ENCODE measurements at regions not wholly inside any gene's neighbourhood (a gene's known extent, or its start where the extent isn't known, plus 50 kb on each side); places are given as distances from the start of the nearest gene placed in this dataset.
A peak's percentile ranks its signal among the peaks of the same experiment; 100 is the strongest.

DNA sequence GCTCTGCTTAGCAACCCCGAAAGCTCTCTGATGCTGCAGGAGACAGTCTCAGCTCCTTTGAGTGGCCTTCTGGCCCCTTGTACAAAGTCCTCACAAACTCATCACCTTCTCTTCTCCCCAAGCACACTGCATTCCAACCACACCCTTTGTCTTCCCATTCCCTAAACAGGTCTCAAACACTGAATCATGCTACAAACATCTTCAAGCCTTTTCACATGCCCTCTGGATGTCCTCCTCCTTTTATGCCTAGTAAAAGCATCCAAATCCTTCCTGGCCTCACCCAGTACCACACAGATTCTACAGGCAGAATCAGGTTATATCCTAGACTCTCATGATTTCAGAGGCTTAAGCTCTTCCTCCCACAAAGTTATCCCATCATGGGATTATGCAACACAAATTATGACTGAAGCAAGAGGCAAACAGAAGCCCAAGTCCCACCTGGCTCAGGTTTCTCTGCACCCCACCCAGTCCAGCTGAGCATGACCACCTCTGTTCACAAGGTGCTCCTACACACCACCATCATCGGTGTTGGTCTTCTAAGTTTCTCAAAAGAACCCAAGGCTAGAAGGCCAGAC lies 61.4 kb upstream of the PCED1B start:
- H3K4me3 ChIP-seq (ENCODE audit: low read depth in 1 of 3, low read length in 3 of 3) = no peak overlapping the region
- DNase-seq (no peak), FAIRE-seq (no peak)
- H3K9me3 ChIP-seq (ENCODE audit: control insufficient read depth in 2 of 2, insufficient read depth in 1 of 2, low read depth in 1 of 2, low read length in 1 of 2) = no peaks in the 10 kb centered on the region
- no peak overlapping the region for H3K27ac ChIP-seq (ENCODE audit: low read depth in 1 of 3, low read length in 2 of 3)
- peaks cover 0 to 4% (median 0%) of the 10 kb centered on the region in 3 donors for H3K27me3 ChIP-seq (ENCODE audit: control insufficient read depth in 3 of 3, insufficient read depth in 3 of 3, low read length in 3 of 3)
- 73 to 92% (median 83%) methylated on average over 2 of the region's 2 CpGs for WGBS, 3 donors
- no peaks in the 10 kb centered on the region for H3K4me1 ChIP-seq (ENCODE audit: control insufficient read depth in 3 of 3, insufficient read depth in 2 of 3, low read depth in 1 of 3, low read length in 2 of 3)
- no peaks in the 10 kb centered on the region for H3K36me3 ChIP-seq (ENCODE audit: control insufficient read depth in 3 of 3, insufficient read depth in 2 of 3, low read depth in 1 of 3, low read length in 3 of 3)

DNA sequence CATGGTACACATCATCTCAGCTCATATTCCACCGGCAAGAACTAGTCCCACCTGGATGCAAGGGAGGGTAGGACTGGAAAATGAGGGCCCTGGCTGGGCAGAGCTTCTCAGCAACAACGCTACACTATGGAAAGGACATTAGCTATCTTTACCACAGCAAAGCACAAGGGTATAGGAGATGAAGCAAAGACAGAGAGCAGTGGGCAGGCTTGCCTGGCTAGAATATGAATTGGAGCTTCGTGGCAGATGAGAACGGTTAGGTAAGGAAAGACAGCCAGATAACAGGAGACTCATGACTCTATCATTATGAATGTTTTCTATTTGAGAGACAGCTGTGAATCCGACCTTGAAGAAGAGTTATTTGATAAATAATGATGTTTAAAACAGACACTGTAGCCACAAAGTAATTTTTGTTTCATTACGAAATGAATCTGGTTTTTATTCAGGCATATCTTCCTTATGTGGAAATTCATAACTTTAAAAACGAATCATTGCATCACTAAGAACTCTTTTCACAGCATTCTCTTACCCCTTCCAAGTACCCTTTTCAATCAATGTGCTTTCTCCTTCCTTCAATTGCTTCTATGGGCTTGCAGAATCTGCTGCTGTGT lies 59.1 kb upstream of the PCED1B start:
- WGBS, 3 donors = 54 to 70% (median 62%) methylated on average over 7 of the region's 7 CpGs
- Histone ChIP-seq H3K4me1 (ENCODE audit: control insufficient read depth in 3 of 3, insufficient read depth in 2 of 3, low read depth in 1 of 3, low read length in 2 of 3) (no peaks in the 10 kb centered on the region), H3K36me3 (ENCODE audit: control insufficient read depth in 3 of 3, insufficient read depth in 2 of 3, low read depth in 1 of 3, low read length in 3 of 3) (no peaks in the 10 kb centered on the region), H3K9me3 (ENCODE audit: control insufficient read depth in 2 of 2, insufficient read depth in 1 of 2, low read depth in 1 of 2, low read length in 1 of 2) (no peaks in the 10 kb centered on the region), H3K27ac (ENCODE audit: low read depth in 1 of 3, low read length in 2 of 3) (no peak overlapping the region), H3K4me3 (ENCODE audit: low read depth in 1 of 3, low read length in 3 of 3) (no peak overlapping the region), H3K27me3 (ENCODE audit: control insufficient read depth in 3 of 3, insufficient read depth in 3 of 3, low read length in 3 of 3) (no peaks in the 10 kb centered on the region)
- DNase-seq (no peak), FAIRE-seq (no peak)

DNA sequence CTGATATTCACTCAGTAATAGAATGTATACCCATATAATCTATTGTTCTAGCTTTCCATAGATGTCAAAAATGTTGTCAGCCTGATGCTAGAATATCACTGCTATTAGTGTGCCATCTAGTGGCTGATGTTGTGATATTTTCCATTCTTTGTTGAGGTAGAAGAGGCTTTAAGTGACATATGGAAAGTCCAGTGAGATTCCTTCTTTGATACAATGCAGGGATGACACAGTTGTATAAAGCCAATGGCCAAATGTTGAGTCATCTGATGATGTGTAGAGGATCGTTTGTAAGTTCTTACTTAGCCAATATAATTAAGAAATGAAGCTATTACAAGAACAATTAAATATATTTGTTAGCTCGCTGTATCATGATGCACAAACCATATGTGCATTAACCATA lies 58.1 kb upstream of the PCED1B start:
- Histone ChIP-seq H3K27me3 (ENCODE audit: control insufficient read depth in 3 of 3, insufficient read depth in 3 of 3, low read length in 3 of 3) (no peaks in the 10 kb centered on the region), H3K36me3 (ENCODE audit: control insufficient read depth in 3 of 3, insufficient read depth in 2 of 3, low read depth in 1 of 3, low read length in 3 of 3) (no peaks in the 10 kb centered on the region), H3K9me3 (ENCODE audit: control insufficient read depth in 2 of 2, insufficient read depth in 1 of 2, low read depth in 1 of 2, low read length in 1 of 2) (no peaks in the 10 kb centered on the region), H3K27ac (ENCODE audit: low read depth in 1 of 3, low read length in 2 of 3) (no peak overlapping the region), H3K4me1 (ENCODE audit: control insufficient read depth in 3 of 3, insufficient read depth in 2 of 3, low read depth in 1 of 3, low read length in 2 of 3) (no peaks in the 10 kb centered on the region), H3K4me3 (ENCODE audit: low read depth in 1 of 3, low read length in 3 of 3) (no peak overlapping the region)
- DNase-seq (peak; percentile 50 to 54), FAIRE-seq (no peak)
- WGBS, 3 donors = 48 to 50% (median 49%) methylated on average over 2 of the region's 2 CpGs

DNA sequence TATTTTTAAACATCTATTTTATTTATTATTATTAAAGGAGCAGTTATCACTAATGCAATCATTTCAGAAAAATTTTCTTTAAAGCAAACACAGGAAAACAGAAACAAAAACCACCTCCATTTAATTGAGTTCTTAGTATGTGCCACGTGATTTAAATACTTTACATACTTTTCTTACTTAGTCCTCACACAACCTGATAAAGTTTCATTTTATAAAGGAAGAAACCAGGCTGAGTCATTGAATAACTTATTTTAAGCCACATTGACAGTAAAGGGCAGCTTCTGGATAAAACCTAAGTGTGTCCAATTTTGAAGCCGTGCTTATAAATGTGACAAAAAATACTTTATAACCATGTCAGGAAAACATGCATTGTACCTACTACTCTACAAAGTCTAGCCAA lies 57.1 kb upstream of the PCED1B start:
- WGBS, 3 donors = 38 to 55% (median 42%) methylated on average over 2 of the region's 2 CpGs
- no peaks in the 10 kb centered on the region for H3K9me3 ChIP-seq (ENCODE audit: control insufficient read depth in 2 of 2, insufficient read depth in 1 of 2, low read depth in 1 of 2, low read length in 1 of 2)
- no peak overlapping the region for H3K27ac ChIP-seq (ENCODE audit: low read depth in 1 of 3, low read length in 2 of 3)
- H3K36me3 ChIP-seq (ENCODE audit: control insufficient read depth in 3 of 3, insufficient read depth in 2 of 3, low read depth in 1 of 3, low read length in 3 of 3) = no peaks in the 10 kb centered on the region
- FAIRE-seq (peak; percentile 55), DNase-seq (no peak)
- peaks cover 0 to 1% (median 0%) of the 10 kb centered on the region in 3 donors for H3K27me3 ChIP-seq (ENCODE audit: control insufficient read depth in 3 of 3, insufficient read depth in 3 of 3, low read length in 3 of 3)
- no peak overlapping the region for H3K4me3 ChIP-seq (ENCODE audit: low read depth in 1 of 3, low read length in 3 of 3)
- no peaks in the 10 kb centered on the region for H3K4me1 ChIP-seq (ENCODE audit: control insufficient read depth in 3 of 3, insufficient read depth in 2 of 3, low read depth in 1 of 3, low read length in 2 of 3)

DNA sequence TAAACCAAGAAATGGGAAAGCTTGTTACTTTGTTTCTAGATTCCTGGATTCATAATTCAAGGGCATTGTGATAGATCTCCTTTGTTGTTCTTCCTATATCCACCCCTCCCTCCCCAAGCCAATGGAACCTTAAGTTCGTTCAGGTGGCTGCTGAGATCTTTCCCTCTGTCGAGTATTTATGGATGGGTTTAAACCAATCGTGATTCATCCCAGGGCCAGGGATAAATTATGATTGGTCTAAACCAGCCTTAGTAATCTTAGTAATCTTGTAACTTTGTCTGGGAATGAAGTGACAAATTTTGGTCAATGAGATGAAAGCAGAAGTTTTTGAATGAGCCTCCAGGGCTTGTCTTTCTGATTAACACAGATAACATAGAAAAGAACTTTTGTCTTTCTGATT lies 56.1 kb upstream of the PCED1B start:
- Histone ChIP-seq H3K4me3 (ENCODE audit: low read depth in 1 of 3, low read length in 3 of 3) (no peak overlapping the region), H3K9me3 (ENCODE audit: control insufficient read depth in 2 of 2, insufficient read depth in 1 of 2, low read depth in 1 of 2, low read length in 1 of 2) (no peaks in the 10 kb centered on the region), H3K27ac (ENCODE audit: low read depth in 1 of 3, low read length in 2 of 3) (no peak overlapping the region), H3K4me1 (ENCODE audit: control insufficient read depth in 3 of 3, insufficient read depth in 2 of 3, low read depth in 1 of 3, low read length in 2 of 3) (no peaks in the 10 kb centered on the region), H3K27me3 (ENCODE audit: control insufficient read depth in 3 of 3, insufficient read depth in 3 of 3, low read length in 3 of 3) (peaks cover 0 to 1% (median 0%) of the 10 kb centered on the region in 3 donors), H3K36me3 (ENCODE audit: control insufficient read depth in 3 of 3, insufficient read depth in 2 of 3, low read depth in 1 of 3, low read length in 3 of 3) (no peaks in the 10 kb centered on the region)
- no peak for FAIRE-seq
- no peak for DNase-seq
- WGBS, 3 donors = 50 to 69% (median 54%) methylated on average over 3 of the region's 3 CpGs

DNA sequence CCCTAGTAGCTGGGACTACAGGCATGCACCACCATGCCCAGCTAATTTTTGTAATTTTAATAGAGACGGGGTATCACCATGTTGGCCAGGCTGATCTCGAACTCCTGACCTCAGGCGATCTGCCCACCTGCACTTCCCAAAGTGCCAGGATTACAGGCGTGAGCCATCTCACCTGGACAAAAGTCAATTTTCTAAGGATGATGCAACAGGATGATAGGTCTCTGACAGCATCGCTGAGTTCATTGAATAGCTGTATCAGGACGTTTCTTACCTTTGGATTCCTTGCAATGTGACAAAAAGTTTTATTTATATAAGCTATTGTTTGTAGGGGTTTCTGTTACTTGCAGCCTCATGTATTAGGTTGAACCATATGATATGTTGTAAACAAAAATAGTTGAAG lies 55.5 kb upstream of the PCED1B start:
- DNase-seq = no peak
- Histone ChIP-seq H3K4me3 (ENCODE audit: low read depth in 1 of 3, low read length in 3 of 3) (no peak overlapping the region), H3K27ac (ENCODE audit: low read depth in 1 of 3, low read length in 2 of 3) (no peak overlapping the region), H3K36me3 (ENCODE audit: control insufficient read depth in 3 of 3, insufficient read depth in 2 of 3, low read depth in 1 of 3, low read length in 3 of 3) (no peaks in the 10 kb centered on the region), H3K27me3 (ENCODE audit: control insufficient read depth in 3 of 3, insufficient read depth in 3 of 3, low read length in 3 of 3) (peaks cover 0 to 1% (median 0%) of the 10 kb centered on the region in 3 donors), H3K4me1 (ENCODE audit: control insufficient read depth in 3 of 3, insufficient read depth in 2 of 3, low read depth in 1 of 3, low read length in 2 of 3) (no peaks in the 10 kb centered on the region), H3K9me3 (ENCODE audit: control insufficient read depth in 2 of 2, insufficient read depth in 1 of 2, low read depth in 1 of 2, low read length in 1 of 2) (no peaks in the 10 kb centered on the region)
- WGBS, 3 donors = 74 to 85% (median 75%) methylated on average over 6 of the region's 6 CpGs
- FAIRE-seq = no peak

DNA sequence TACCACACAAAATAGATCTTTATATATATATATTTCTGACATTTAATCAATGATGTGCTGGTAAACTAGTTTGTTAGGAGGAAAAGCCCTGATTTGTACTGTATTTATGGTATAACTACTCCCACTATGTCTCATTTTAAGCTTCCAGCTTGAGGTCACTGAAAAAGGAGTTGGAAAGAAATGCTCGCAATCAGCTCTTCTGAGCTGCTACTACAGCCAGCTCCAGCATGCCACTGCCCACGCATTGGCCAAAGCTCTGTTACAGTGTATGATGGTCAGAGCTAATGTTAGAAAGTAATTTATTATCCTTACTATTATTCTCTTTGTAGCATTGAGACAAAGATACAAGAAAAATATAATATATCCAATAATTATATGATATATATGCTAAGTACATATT lies 55.0 kb upstream of the PCED1B start:
- WGBS, 3 donors = 73 to 86% (median 80%) methylated on average over 2 of the region's 2 CpGs
- FAIRE-seq (no peak), DNase-seq (no peak)
- Histone ChIP-seq H3K27me3 (ENCODE audit: control insufficient read depth in 3 of 3, insufficient read depth in 3 of 3, low read length in 3 of 3) (peaks cover 0 to 1% (median 0%) of the 10 kb centered on the region in 3 donors), H3K27ac (ENCODE audit: low read depth in 1 of 3, low read length in 2 of 3) (no peak overlapping the region), H3K9me3 (ENCODE audit: control insufficient read depth in 2 of 2, insufficient read depth in 1 of 2, low read depth in 1 of 2, low read length in 1 of 2) (no peaks in the 10 kb centered on the region), H3K4me3 (ENCODE audit: low read depth in 1 of 3, low read length in 3 of 3) (no peak overlapping the region), H3K36me3 (ENCODE audit: control insufficient read depth in 3 of 3, insufficient read depth in 2 of 3, low read depth in 1 of 3, low read length in 3 of 3) (no peaks in the 10 kb centered on the region), H3K4me1 (ENCODE audit: control insufficient read depth in 3 of 3, insufficient read depth in 2 of 3, low read depth in 1 of 3, low read length in 2 of 3) (no peaks in the 10 kb centered on the region)

DNA sequence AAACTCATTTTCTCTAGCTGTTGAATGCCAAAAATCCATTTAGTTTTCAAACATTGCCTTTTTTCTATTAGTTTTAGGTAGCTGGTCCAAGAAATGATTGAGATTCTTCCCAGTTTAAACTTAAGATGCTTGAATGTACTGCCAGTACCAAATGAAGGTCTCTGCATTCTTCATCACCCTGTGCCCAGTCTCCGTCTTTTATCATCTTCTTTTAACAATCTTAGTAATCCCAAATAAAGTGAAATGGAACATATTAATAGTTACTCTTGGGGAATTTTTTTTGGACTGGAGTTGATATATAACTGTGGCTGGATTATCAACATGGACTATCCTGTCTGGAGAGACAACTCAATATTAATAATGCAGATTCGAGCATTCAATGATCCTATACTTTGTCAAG lies 54.1 kb upstream of the PCED1B start:
- FAIRE-seq (no peak), DNase-seq (no peak)
- no peak overlapping the region for H3K4me3 ChIP-seq (ENCODE audit: low read depth in 1 of 3, low read length in 3 of 3)
- no peaks in the 10 kb centered on the region for H3K4me1 ChIP-seq (ENCODE audit: control insufficient read depth in 3 of 3, insufficient read depth in 2 of 3, low read depth in 1 of 3, low read length in 2 of 3)
- no peaks in the 10 kb centered on the region for H3K36me3 ChIP-seq (ENCODE audit: control insufficient read depth in 3 of 3, insufficient read depth in 2 of 3, low read depth in 1 of 3, low read length in 3 of 3)
- WGBS, 3 donors = 75 to 83% (median 76%) methylated on average over 2 of the region's 2 CpGs
- no peaks in the 10 kb centered on the region for H3K9me3 ChIP-seq (ENCODE audit: control insufficient read depth in 2 of 2, insufficient read depth in 1 of 2, low read depth in 1 of 2, low read length in 1 of 2)
- H3K27ac ChIP-seq (ENCODE audit: low read depth in 1 of 3, low read length in 2 of 3) = no peak overlapping the region
- H3K27me3 ChIP-seq (ENCODE audit: control insufficient read depth in 3 of 3, insufficient read depth in 3 of 3, low read length in 3 of 3) = peaks cover 0 to 1% (median 0%) of the 10 kb centered on the region in 3 donors

DNA sequence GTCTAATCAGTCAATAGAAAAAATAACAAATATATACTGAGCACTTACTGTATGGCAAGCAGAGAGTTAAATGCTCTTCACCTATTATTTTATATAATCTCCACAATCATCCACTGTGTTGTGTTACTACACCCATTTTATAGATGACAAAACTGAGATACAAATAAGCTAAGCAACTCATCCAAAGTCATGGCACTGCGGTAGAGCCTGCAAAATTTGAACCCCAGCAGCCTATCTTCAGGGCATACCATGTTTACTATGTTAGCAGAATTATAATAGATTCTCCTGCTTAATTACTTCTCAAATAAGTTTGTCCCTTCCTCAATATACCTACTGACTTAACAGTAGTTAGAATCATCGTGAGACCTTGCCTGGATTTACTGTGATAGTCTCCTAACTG lies 53.6 kb upstream of the PCED1B start:
- peaks cover 0 to 1% (median 0%) of the 10 kb centered on the region in 3 donors for H3K27me3 ChIP-seq (ENCODE audit: control insufficient read depth in 3 of 3, insufficient read depth in 3 of 3, low read length in 3 of 3)
- WGBS, 3 donors = 82 to 92% (median 88%) methylated on average over 2 of the region's 2 CpGs
- no peaks in the 10 kb centered on the region for H3K4me1 ChIP-seq (ENCODE audit: control insufficient read depth in 3 of 3, insufficient read depth in 2 of 3, low read depth in 1 of 3, low read length in 2 of 3)
- no peak overlapping the region for H3K27ac ChIP-seq (ENCODE audit: low read depth in 1 of 3, low read length in 2 of 3)
- FAIRE-seq (no peak), DNase-seq (no peak)
- H3K4me3 ChIP-seq (ENCODE audit: low read depth in 1 of 3, low read length in 3 of 3) = no peak overlapping the region
- no peaks in the 10 kb centered on the region for H3K36me3 ChIP-seq (ENCODE audit: control insufficient read depth in 3 of 3, insufficient read depth in 2 of 3, low read depth in 1 of 3, low read length in 3 of 3)
- H3K9me3 ChIP-seq (ENCODE audit: control insufficient read depth in 2 of 2, insufficient read depth in 1 of 2, low read depth in 1 of 2, low read length in 1 of 2) = no peaks in the 10 kb centered on the region

Measured in small intestine (tissue), 7 donors.